GM18867 (cell line): ENCODE measurements at regions not wholly inside any gene's neighbourhood (a gene's known extent, or its start where the extent isn't known, plus 50 kb on each side); places are given as distances from the start of the nearest gene placed in this dataset.

Experiments used
- ATAC-seq: cut with Tn5 transposase; IDR thresholded peaks from one replicate; pipeline ENCODE4 v1.9.1; 2021; ENCODE audit warnings: mild to moderate bottlenecking, moderate library complexity; ENCODE audit not compliant: unreplicated experiment

DNA sequence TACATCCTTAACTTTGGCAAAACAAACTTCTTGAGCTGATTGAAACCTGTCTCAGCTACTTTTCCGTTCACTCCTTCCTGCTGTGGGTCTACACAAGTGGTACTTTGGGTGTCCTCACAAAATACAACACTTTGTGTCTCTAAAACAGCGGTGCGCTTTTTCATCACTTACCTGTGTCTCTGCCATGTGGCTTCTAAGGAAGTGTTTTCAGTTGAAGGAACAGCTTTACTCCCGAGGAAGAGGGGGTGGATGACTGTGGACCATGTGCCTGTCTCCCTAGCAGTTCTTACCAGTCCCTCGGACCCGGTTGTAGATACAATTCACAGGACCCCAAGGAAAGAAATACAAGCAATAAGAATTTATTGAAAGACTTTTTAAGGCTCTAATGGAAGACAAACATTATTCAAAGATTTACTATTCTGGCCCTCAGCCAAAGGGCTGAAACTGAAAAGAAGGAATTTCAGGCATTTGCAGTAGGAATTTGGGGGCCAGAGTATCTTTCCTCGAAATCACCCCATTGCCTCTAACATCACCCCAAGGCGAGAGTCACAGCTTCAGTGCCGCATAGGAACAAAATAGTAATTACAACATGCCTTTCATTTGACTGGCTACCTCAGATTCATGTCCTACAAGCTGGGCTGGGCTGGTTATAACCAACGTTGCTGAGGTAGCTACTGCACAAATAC is 246.3 kb downstream of the ACTR3B start:
- ATAC-seq, result no peak

DNA sequence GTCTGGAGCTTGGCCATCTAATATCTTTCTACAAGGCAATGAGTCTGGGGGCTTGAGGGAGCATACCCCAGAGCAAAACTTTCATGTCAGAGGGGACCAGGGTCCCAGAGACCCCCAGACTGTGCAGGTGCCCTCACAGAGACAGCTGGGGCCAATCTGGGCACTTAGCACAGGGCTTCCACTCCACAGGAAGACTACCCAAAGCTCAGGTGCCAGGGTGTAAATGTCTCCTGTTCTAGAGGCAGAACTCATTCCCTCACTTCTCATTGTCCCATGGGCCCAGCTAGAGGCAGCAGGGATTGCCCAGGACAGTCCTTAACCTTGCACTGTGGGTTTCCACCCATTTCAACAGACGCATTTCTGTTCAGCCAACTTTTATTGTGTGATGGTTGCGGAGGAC is 246.9 kb downstream of the ACTR3B start:
- no peak for ATAC-seq

DNA sequence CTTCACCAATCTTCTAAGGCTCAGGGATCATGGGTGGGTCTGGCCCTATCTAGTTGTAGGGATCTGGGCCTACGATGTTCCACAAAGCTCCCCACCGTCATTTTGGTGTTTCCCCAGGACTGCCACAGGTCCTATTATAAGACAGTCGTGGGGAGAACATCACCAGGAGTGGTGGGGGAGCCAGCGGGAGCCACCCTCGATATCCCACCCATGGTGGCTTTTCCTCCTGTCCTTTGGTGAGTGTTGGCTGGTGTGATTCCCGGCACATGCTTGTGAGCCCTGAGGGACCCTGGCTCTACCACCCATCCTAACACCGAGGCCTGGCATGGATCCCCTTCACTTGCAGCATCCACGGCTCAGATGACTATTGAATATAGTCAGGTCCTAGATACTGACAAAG is 247.4 kb downstream of the ACTR3B start:
- no peak for ATAC-seq

DNA sequence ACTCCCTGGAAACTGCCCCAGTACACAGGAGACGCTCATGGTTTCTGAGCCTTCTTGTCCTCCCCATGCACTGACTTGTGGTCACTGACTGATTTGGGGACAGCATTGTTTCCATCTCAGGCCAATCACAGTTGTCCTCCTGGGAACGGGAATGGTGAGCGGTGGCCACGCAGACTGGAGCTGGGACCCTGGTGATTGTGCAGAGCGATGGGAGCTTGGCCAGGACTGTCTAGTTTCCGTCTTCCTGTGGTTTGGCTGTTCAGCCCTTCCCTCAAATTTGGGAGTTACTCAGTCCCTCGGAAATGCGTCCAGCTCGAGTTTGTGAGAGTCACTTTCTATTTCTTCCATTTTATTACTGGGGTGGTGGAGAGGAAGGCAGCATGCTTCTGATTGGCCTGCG is 250.9 kb downstream of the ACTR3B start:
- no peak for ATAC-seq

DNA sequence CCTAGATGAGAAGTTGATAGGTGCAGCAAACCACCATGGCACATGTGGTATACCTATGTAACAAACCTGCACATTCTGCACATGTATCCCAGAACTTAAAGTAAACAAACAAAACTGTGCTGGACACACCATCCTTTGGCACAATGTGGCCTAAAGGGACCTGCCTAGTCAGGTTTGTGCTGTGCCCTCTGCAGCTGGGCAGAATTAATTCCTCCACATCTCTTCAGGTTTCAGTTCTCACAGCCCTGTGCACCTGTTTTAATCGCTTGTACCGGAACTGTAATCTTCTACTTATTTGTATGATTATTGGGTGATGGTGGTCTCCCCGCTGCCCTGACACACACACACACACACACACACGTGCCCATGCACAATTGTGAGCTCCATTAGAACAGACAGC is 252.7 kb downstream of the ACTR3B start:
- no peak for ATAC-seq

DNA sequence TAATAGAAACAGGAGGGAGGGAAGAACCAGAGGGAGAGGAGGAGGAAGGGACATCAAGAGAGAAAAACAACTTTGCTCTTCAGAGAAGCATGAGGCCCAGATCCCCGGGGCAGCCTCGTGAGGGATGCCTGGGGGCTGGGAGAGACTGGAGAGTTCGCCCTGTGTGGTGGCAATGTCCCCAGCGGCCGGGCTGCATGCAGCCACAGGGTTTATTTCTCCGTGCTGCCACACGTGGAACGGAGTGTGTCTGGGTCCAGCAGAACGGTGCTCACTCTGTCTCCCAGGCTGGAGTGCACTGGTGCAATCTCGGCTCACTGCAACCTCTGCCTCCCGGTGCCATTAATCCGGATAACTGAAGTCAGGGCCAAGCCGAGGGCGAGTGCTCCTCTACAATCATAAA is 257.7 kb downstream of the ACTR3B start:
- ATAC-seq, result no peak

DNA sequence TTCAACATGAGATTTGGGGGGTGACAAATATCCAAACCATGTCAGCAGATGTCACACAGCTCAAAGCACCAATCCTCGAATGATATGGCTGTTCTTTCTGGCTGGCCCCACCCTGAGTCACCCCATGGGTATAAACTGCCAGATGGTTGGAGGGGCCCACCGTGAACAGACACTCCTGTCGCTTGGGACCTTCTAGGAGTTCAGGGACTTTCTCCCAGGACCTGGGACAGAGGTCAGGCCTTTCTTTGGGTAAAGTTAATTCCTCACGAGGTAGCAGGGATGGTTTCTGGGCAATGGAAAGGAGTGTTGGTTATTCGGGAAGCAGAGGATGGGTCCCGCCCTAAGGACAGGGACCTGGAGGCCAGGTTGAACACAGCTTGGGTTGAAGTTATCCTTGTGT is 262.0 kb downstream of the ACTR3B start:
- ATAC-seq, result no peak

DNA sequence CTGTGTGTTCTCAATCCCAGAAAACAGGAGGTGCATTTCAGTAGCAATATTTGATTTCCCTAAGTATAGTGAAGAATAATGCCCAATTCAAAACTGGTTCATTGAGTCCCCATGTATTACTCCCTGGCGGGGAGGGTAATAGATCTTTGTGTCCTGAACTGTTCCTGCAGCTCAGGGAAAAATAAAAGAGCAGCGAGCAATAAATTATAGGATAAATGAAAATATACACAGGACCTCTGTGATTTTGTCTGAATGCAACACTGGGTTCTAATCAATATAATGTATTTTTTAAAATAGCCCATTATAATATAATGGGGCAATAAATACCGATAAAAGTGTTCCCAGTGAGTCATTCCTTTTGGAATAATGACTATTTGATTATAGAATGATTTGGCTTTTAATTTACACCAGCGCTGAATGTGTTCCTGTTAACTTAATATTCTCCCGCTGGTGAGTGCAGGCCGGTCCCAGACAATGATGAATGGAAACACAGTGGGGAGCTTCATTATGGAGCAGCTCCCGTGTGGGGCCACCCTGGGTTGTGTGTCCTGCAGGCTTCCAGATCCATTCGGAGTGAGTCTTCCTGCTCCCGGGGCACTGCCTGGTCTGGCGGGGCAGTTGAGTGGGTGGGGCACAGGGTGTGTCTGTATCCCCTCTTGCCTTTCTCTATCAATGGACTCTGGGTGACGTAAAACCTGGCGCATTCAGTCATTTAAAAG is 263.1 kb downstream of the ACTR3B start:
- no peak for ATAC-seq

DNA sequence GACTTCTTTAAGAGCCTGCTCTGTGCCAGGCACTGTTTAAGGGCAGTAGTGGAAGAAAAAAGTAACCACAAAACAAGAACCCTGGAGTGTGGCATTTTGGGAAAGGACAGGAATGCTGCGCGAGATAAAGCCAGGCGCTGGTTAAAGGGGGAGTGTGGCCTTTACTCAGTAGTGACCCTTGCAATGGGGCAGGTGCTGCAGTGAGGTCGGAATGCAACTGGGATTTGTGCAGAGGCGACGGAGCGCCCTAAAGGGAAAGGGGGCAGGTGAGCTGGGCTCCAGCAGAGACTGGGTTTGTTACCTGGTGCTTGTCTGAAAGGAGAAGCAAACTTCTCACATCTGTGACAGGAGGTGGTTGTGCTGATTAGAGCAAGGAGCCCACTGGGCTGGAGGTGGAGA is 263.6 kb downstream of the ACTR3B start:
- ATAC-seq, result no peak

DNA sequence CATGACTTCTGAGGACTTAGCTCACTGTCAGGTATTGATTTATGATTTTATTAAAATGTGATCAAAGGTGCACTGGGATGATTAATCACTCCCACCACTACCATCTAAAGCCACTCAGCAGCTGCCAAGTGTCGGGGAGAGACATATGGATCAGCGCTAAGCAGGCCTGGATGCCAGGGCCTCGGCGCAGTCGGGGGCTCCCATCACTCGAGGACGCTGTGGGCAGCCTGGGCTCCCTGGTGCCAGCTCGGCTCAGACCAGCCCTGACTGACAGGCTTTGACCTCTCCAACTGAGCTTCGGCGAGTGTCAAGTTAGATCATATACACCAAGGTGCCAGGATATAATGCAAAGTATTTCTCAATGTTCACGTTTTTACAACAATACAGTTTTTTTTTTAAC is 267.7 kb downstream of the ACTR3B start:
- no peak for ATAC-seq

DNA sequence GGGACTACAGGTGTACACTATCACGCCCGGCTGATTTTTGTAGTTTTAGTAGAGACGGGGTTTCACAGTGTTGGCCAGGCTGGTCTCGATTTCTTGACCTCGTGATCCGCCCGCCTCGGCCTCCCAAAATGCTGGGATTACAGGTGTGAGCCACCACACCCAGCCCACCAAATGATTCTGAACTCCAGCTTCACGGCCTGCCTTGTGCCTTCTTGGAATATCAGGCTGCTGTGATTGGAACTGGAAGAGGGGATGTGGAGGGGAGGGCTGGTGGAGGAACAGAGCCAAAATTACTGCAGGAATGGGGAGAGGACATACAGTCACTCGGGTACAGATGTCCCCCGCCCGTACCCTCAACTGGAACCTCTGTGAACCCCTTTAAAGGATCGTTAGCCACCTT is 268.4 kb downstream of the ACTR3B start:
- no peak for ATAC-seq

DNA sequence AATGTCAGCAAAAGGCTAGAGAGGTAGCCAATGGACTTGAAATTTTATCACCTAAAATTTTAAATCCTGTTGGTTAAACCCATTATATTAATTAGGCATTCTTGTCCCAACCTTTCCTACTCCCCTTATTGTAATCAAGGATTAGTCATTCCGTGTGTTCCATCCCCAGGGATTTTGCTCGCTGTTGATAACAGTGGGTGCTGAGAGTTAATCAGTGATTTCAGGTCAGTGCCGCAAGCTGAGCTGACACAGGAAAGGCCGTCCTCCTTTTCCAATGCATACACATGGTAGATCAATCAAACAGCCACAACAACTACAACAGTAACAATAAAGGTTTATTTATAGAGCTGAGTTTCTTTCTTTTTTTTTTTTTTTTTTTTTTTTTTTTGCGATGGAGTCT is 271.4 kb downstream of the ACTR3B start:
- no peak for ATAC-seq

DNA sequence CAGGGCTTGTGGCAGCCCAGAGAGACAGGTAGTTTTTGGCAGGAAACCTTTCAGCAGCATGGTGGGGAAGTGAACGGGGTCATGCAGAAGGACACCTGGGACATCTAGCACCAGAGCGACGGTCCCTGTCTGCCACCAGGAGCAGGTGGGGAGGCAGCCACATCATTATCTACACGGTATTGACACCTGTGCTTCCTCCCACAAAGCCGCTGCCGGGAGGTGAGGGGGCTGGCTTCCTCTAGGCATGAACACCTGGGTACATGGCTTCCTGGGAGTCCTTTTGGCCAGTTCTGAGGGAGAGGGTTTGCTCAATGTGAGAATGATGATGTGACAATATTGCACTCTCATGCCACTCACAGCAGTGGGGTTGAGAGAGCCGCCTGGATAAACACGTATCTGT is 275.2 kb downstream of the ACTR3B start:
- ATAC-seq, result no peak

DNA sequence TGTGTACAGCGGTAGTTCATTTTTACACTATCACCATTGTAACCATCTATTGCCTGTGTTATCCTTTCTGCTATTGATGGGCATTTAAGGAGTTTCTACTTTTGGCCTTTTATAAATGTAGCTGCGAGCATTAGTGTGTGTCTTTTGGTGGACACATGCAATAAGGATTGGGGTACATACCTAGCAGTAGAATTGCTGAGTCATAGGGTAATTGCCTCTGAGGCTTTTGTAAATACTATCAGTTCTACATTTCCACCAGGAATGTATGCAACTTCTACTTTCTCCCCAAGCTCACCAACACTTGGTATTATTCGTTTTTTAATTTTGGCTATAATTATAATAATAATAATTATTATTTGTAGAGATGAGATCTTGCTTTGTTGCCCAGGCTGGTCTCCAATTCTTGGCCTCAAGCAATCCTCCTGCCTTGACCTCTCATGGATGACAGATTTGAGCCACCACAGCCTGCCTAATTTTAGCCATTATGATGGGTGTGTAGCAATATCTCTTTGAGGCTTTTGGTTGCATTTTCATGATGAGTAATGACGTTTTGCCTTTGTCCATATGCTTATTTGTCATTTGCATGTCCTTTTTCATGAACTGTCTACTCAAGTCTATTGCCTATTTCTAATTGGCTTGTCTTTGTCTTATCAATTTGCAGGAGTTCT is 277.0 kb downstream of the ACTR3B start:
- no peak for ATAC-seq

DNA sequence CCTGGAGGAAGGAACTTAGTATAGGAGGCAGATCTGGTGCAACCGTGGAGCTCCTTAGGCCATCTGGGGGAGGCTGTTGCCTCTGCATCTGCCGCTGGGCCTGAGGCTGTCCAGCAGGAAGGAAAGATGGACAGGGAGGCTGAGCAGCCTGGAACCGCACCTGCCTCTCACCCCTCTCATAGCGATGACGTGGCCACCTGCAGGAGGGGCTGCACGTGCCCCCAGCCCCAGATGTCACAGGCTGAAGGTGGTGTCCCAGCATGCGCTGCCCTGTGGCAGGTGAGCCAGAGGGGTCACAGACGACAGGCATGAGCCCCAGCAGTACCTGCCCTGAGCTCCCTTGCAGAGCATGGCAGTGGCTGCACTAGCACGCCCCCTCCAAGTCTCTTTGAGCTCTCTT is 283.9 kb downstream of the ACTR3B start:
- ATAC-seq, result no peak

DNA sequence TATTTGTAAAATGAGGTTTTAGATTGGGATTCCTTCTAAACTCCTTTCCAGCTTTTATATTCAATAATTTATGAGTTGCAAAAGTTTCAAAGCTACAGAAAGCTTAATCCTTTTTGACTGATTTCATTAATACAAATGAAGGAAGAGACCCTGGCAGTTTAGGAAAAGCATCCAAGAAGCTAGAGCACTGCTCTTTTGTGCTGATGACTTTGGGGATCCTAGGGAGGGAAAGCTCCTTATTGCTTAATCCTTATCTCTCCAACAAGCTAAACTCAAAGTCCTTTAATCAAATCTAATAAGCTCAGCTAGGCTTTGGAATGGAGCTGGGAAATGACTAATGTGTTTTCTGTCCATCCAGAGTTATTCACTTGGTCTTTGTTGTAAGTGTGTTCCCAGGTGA is 285.4 kb downstream of the ACTR3B start:
- no peak for ATAC-seq

DNA sequence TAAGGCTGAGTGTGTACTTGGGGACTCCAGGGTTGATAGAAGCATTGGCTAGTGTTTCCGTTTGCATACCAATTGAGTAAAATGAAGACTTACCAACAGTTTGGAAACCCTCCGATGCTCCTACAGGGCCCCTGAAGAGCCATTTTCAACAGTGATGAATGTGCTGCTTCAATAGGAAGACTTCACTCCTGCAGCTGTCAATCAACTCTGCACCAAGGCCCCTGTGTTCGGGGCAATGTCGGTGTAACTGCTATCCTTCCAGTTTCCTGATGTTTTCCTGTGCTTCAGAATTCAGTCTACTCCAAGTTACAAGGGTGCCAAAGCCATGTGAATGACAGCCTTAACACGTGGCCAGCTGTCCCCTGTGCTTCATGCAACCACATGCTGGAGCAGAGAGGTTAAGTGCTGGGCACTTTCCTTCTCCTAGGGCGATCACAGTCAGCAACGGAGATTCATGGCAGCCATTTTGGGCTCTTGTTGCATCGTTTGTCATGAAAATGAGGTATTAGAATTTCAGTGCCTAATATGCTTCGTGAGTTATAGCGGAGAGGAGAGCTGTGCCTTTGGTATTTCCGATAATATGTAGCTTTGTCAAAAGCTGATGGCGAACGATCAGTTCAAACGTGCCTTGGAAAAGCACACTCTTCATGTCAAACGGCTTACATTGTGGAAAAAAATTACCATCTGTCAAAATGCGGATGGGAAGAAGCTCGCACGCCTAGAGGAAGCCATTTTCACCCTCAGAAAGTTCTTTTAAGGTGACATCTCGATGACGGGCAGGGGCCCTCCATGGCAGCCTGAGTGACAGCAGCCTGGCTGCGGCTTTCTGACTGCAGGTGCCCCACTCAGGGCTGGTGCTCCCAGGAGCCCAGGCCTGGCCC is 287.8 kb downstream of the ACTR3B start:
- ATAC-seq, result no peak

DNA sequence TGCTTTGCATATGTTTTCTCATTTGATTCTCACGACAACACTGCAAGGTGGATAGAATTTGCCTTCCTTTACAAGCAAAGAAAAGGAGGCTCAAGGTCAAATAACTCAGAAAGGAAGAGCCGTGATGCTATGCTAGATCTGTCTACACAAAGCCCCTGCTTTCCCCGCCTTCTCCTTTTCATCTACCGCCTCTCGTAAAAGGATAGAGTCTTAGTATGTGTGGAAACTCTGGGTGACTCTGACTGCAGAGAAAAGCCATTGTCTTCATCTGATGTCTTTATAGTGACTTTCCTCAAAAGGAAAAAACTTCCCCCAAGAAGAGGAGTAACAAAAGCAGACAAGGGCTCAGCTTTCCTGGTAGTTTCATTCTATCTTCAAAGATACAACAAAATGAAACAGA is 292.7 kb downstream of the ACTR3B start:
- ATAC-seq, result no peak

DNA sequence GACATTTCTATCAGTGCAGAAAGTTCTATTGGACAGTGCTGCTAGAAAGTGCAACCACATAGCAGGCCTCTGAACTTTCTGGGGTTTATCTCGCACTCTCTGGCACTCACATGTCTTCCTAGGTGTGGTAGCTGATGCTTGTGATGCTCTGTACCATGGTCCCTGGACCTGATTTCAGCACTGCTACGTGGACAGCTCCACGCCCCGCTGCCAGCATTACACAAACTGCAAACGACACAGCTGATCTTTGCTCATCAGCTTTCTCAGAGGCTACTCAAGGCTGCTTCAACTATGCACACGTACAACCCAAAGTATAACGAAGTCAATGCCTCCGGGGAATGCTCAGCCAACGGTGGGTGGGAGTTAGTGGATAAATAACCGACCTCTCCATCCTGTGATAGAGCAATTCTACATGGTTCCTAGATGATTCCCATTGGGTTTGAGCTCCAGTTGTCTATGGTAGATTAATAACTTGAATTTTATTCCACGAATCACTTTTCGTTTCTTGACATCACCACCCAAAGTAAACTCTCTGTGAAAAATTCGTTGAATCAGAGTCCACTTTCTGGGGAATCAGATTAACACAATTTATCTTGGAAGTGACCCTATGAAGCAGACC is 302.5 kb downstream of the ACTR3B start:
- no peak for ATAC-seq

DNA sequence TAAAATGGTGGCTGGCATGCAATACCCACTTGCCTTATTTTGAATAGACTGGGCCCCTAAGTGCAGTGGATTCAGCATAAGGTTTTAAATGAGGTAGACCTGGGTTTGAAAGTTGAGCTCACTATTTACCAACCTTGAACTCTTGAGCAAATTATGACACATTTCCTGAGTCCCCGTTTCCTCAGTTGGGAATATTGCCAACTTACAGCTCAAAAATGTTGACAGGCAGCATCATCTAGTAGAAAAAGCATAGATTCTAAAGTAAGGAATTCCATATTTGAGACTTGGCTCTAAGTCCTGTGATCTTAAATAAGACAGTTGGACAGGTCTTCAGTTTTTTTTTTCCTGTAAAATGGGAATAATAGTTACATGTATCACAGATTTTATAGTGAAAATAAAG is 305.5 kb downstream of the ACTR3B start:
- no peak for ATAC-seq

DNA sequence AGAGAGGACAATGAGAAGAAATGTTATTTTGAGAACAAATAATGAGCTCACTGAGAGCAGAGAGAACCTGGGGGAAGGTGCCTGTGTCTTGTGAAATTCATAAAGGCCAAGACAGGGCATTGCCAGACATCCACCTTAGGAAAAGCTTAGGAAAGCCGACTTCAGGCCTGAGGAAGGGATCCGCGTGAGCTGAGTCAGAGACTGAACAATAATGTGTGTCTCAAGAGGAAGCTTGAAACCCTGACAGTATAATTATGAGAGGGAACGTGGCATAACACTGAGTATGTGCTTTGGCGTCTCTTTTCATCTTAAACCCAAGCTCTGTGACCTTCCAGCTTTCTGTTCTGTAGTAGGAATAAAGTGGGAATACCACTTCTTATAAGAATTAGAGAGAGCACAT is 307.2 kb downstream of the ACTR3B start:
- no peak for ATAC-seq
